GM12873 (cell line): ENCODE measurements at regions not wholly inside any gene's neighbourhood (a gene's known extent, or its start where the extent isn't known, plus 50 kb on each side); places are given as distances from the start of the nearest gene placed in this dataset.

Source experiments
- TF ChIP-seq, protein P1 (sequence below): IDR thresholded peaks from 2 replicates; pipeline ENCODE4 v1.5.1; 2012; ENCODE audit warnings: low read depth, mild to moderate bottlenecking, moderate library complexity, low read length, control low read depth; ENCODE audit not compliant: insufficient read depth; ENCODE audit errors: missing control alignments

DNA sequence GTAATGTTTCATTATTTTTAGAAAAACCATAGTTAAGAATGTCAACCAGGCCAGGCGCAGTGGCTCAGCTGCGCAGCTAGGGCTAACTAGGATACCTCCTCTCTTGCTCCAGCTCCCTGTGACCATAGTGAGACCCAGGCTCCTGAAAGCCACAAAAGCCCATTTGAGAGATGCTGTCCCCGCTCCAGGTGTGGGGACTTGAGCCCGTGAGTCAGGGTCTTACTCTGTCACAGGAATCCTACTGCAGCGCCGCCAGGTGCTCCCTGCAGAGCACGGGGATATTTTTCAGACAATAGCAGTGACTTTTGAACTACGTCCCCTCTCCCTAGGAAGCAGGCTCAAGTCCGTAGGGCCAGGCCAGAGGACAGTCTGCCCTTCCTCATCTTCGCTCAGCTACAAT, 75.6 kb upstream of the NRBF2 start:
- TF ChIP-seq, protein P1, sequence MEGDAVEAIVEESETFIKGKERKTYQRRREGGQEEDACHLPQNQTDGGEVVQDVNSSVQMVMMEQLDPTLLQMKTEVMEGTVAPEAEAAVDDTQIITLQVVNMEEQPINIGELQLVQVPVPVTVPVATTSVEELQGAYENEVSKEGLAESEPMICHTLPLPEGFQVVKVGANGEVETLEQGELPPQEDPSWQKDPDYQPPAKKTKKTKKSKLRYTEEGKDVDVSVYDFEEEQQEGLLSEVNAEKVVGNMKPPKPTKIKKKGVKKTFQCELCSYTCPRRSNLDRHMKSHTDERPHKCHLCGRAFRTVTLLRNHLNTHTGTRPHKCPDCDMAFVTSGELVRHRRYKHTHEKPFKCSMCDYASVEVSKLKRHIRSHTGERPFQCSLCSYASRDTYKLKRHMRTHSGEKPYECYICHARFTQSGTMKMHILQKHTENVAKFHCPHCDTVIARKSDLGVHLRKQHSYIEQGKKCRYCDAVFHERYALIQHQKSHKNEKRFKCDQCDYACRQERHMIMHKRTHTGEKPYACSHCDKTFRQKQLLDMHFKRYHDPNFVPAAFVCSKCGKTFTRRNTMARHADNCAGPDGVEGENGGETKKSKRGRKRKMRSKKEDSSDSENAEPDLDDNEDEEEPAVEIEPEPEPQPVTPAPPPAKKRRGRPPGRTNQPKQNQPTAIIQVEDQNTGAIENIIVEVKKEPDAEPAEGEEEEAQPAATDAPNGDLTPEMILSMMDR, result no peak

DNA sequence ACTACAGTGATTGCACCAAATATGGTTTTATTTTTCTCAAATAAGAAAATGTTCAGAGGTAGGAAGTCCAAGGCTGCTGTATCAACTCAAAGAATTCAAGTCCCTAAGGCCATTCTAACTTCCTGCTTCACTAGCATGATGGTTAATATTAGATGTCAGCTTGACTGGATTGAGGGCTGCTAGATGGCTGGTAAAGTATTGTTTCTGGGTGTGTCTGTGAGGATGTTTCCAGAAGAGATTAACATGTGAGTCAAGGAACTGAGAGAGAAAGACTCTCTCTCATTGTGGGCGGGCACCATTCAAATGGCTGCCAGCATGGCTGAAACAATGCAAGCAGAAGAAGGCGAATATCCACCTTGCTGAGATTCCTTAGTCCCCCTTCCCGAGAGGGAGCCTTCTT, 77.4 kb upstream of the NRBF2 start:
- TF ChIP-seq, protein P1, result no peak

DNA sequence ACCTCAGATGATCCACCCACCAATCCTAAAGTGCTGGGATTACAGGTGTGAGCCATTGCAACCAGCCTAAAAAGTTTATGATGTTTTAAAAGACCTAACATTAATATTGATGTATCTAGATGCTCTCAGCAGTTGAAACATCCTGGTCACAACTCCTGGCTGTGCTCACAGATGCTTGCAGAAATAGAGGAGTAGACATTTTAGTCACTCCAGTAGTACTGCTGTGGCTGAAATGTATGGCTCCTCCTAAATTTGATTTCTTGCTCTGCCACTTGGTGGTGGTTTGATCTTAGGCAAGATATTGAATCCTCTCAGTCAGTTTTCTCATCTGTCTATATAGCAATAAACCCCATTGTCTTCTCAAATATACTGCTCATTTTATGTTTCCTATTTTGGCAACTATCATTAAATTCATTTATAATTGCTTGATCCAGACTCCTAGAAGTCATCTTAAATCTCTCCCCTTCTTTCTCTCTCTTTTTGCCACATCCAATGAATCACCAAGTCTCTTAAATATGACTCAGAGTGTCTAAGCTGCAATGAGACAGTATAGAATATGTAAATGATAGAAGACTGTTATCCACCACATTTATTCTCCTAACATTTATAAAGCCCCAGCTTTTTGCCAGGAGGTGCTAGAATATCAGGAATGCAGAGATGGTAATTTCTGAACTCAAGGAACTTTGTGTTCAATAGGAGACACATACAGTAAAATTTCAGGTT, 78.1 kb upstream of the NRBF2 start:
- TF ChIP-seq, protein P1, result no peak

DNA sequence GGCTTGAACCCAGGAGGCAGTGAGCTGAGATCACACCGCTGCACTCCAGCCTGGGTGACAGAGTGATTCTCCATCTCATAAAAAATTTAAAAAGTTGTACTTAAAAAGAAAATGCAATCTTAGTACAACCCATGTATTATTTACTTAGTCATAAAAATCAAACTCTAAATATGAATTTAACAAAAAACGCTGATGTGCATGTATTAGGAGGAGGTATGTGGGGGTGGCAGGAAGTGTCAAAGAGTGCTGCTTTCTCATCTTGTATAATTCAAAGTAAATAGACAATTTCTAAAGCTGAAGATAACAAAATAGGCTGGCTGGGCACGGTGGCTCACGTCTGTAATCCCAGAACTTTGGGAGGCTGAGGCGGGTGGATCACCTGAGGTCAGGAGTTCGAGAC, 81.0 kb upstream of the NRBF2 start:
- TF ChIP-seq, protein P1, result no peak

DNA sequence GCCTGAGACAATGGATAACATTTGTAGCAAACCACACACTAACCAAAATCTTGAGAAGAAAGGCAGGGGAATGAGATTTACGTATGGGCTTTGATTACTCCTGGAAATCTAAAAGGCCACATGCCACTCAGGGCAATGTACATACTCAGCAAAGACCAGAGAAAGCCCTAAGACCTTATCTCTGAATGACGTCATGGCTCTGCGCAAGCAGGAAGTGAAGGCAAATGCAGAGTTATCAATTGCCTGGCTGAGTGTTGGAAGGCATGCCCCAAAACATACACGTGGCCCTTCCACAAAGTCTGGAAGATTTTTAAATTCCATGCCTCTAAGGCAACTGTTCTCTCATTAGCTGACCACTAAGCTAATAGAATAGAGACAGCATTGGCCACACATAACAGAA, 90.9 kb upstream of the NRBF2 start:
- TF ChIP-seq, protein P1, result no peak

DNA sequence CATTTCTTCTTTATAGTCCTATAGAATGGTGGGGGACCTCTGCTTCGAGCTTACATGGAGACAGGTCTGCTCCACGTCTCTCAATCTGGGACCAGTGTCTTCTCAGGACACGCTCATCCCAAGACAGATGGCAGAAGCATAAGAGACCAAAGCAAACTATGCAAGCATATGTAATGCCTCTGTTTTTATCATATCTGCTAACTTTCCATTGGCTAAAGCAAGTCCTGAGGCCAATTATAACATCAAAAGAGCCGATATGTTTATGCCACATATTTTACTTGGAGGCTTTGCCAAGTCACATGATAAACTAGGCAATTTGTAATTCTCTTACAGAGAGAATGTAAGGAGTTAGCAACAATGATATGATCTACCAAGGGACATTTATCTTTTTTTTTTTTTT, 102.6 kb upstream of the NRBF2 start:
- TF ChIP-seq, protein P1, result no peak

DNA sequence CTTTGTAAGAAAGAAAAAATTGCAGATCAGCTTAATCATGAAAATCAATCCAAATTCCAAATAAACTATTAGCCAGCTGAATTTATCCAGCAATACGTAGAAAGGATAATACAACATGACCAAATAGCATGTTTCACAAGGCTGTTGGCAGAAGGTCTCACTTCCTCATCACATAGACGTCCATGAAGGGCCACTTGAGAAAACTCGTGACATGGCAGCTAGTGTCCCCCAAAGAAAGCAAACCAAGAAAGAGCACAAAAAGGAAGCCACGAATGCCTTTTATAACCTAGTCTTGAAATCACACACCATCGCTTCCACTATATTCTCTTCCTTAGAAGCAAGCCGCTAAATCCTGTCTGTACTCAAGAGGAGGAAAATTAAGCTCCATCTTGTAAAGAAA, 105.6 kb upstream of the NRBF2 start:
- TF ChIP-seq, protein P1, result no peak
